ENCODE measurements at regions not wholly inside any gene's neighbourhood (a gene's known extent, or its start where the extent isn't known, plus 50 kb on each side); places are given as distances from the start of the nearest gene placed in this dataset.
"Not testable (repeated sequence)": the region's sequence is repeated elsewhere in the genome, so short reads cannot be mapped to it uniquely, and the experiment has no call there.

DNA sequence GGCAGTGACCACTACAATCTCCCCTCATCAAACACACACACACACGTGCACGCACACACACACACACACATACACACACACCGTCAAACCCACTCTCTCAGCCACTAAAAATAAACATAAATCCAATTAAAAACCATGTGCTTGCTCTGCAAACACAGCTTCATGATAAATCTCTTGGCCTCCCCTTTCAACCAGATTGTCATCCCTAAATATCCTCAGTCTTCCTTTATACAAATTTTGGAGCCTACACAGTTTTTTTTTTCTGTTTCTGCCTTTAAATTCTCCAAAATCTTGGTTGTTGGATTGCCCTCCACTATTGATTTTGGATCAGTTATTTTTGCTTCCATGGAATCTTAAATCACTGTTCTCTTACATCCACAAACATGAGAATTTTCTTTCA lies 245.6 kb downstream of the SATB1 start:
- H3K36me3 ChIP-seq (ENCODE audit: low read length): no peaks in the 10 kb centered on the region
- H3K27me3 ChIP-seq (ENCODE audit: low read length): no peaks in the 10 kb centered on the region
- no peak overlapping the region for H3K27ac ChIP-seq (ENCODE audit: low read depth, low read length)
- no peaks in the 10 kb centered on the region for H4K20me1 ChIP-seq (ENCODE audit: low read depth, low read length)
- H3F3A ChIP-seq (ENCODE audit: insufficient read depth): no peaks in the 10 kb centered on the region
- no peaks in the 10 kb centered on the region for H3K9me3 ChIP-seq (ENCODE audit: insufficient read depth, low read length)
- no peak overlapping the region for H2AFZ ChIP-seq (ENCODE audit: low read depth, low read length, severe bottlenecking)
- TF ChIP-seq EZH2phosphoT487 (conservative IDR thresholded peaks at IDR 0.05; ENCODE audit: low read length): no peak
- TF ChIP-seq, protein P1, sequence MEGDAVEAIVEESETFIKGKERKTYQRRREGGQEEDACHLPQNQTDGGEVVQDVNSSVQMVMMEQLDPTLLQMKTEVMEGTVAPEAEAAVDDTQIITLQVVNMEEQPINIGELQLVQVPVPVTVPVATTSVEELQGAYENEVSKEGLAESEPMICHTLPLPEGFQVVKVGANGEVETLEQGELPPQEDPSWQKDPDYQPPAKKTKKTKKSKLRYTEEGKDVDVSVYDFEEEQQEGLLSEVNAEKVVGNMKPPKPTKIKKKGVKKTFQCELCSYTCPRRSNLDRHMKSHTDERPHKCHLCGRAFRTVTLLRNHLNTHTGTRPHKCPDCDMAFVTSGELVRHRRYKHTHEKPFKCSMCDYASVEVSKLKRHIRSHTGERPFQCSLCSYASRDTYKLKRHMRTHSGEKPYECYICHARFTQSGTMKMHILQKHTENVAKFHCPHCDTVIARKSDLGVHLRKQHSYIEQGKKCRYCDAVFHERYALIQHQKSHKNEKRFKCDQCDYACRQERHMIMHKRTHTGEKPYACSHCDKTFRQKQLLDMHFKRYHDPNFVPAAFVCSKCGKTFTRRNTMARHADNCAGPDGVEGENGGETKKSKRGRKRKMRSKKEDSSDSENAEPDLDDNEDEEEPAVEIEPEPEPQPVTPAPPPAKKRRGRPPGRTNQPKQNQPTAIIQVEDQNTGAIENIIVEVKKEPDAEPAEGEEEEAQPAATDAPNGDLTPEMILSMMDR (IDR thresholded peaks at IDR 0.05; ENCODE audit: insufficient read depth, low read length, poor library complexity, severe bottlenecking): no peak
- no peak overlapping the region for H3K4me2 ChIP-seq (ENCODE audit: low read depth, low read length, poor library complexity, severe bottlenecking)
- H3K4me3 ChIP-seq (ENCODE audit: insufficient read depth, low read length, poor library complexity, severe bottlenecking): no peak overlapping the region
- no peaks in the 10 kb centered on the region for H3K9me2 ChIP-seq (replicated peaks; ENCODE audit: insufficient read depth, low read length)
- H3K9ac ChIP-seq (ENCODE audit: low read length): no peak overlapping the region
- no peaks in the 10 kb centered on the region for H3K79me2 ChIP-seq (ENCODE audit: insufficient read depth, low read length)

DNA sequence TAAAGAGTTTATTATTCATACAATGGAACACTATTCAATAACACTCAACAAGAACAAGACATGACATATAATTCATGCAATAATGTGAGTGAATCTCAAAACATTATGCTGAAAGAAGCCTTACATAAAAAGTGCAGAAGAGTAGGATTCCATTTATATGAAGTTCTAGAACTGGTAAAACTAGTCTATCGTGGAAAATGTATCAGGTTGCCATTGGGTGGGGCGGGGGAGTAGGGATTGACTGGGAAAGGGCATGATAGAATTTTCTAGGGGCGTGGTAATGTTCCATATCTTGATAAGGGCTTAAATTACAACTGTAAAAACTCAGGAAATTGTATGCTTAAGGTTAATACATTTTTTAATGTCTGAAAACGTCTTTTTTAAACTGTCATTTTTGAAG lies 247.9 kb downstream of the SATB1 start:
- H4K20me1 ChIP-seq (ENCODE audit: low read depth, low read length): no peaks in the 10 kb centered on the region
- no peak overlapping the region for H3K4me2 ChIP-seq (ENCODE audit: low read depth, low read length, poor library complexity, severe bottlenecking)
- H3K36me3 ChIP-seq (ENCODE audit: low read length): no peaks in the 10 kb centered on the region
- H2AFZ ChIP-seq (ENCODE audit: low read depth, low read length, severe bottlenecking): no peak overlapping the region
- H3K27me3 ChIP-seq (ENCODE audit: low read length): no peaks in the 10 kb centered on the region
- H3K4me3 ChIP-seq (ENCODE audit: insufficient read depth, low read length, poor library complexity, severe bottlenecking): no peak overlapping the region
- no peaks in the 10 kb centered on the region for H3K9me3 ChIP-seq (ENCODE audit: insufficient read depth, low read length)
- no peak overlapping the region for H3K9ac ChIP-seq (ENCODE audit: low read length)
- H3K27ac ChIP-seq (ENCODE audit: low read depth, low read length): no peak overlapping the region
- H3F3A ChIP-seq (ENCODE audit: insufficient read depth): no peaks in the 10 kb centered on the region
- H3K79me2 ChIP-seq (ENCODE audit: insufficient read depth, low read length): no peaks in the 10 kb centered on the region
- TF ChIP-seq, protein P1 (IDR thresholded peaks at IDR 0.05; ENCODE audit: insufficient read depth, low read length, poor library complexity, severe bottlenecking): no peak
- no peak for TF ChIP-seq EZH2phosphoT487 (conservative IDR thresholded peaks at IDR 0.05; ENCODE audit: low read length)
- no peaks in the 10 kb centered on the region for H3K9me2 ChIP-seq (replicated peaks; ENCODE audit: insufficient read depth, low read length)

DNA sequence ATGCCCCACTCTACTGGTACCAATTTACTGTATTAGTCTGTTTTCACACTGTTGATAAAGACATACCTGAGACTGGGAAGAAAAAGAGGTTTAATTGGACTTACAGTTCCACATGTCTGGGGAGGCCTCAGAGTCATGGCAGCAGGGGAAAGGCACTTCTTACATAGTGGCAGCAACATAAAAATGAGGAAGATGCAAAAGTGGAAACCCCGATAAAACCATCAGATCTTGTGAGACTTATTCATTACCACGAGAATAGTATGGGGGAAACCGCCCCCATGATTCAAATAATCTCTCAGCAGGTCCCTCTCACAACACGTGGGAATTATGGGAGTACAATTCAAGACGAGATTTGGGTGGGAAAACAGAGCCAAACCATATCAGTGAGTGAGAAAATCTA lies 251.2 kb downstream of the SATB1 start:
- not testable (repeated sequence) for H3K9me3 ChIP-seq (ENCODE audit: insufficient read depth, low read length); H3K36me3 ChIP-seq (ENCODE audit: low read length)

DNA sequence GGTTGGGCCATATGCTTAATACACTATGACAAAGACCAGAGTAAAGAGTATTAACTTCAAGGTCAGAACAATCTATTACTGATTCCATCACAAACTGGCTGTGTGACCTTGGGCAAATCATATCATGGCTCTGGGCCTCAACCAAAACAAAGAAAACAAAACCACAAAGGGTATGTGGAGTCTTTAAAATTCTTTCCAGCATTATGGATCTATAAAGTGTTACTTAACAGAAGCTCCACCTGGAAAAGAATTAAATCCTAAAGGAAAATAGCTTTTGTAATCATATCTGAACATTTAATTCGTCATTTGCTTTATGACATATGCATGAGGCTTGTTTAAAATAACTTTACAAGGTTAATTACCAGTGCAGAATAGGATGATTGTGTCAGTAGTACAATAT lies 265.5 kb downstream of the SATB1 start:
- Histone ChIP-seq H3K27me3 (ENCODE audit: low read length) (no peaks in the 10 kb centered on the region), H3F3A (ENCODE audit: insufficient read depth) (no peaks in the 10 kb centered on the region), H3K36me3 (ENCODE audit: low read length) (no peaks in the 10 kb centered on the region), H3K9ac (ENCODE audit: low read length) (no peak overlapping the region), H3K79me2 (ENCODE audit: insufficient read depth, low read length) (no peaks in the 10 kb centered on the region), H4K20me1 (ENCODE audit: low read depth, low read length) (no peaks in the 10 kb centered on the region), H3K9me3 (ENCODE audit: insufficient read depth, low read length) (no peaks in the 10 kb centered on the region), H3K9me2 (replicated peaks; ENCODE audit: insufficient read depth, low read length) (no peaks in the 10 kb centered on the region), H3K27ac (ENCODE audit: low read depth, low read length) (no peak overlapping the region), H3K4me2 (ENCODE audit: low read depth, low read length, poor library complexity, severe bottlenecking) (no peak overlapping the region), H2AFZ (ENCODE audit: low read depth, low read length, severe bottlenecking) (no peak overlapping the region), H3K4me3 (ENCODE audit: insufficient read depth, low read length, poor library complexity, severe bottlenecking) (no peak overlapping the region)
- TF ChIP-seq, protein P1 (IDR thresholded peaks at IDR 0.05; ENCODE audit: insufficient read depth, low read length, poor library complexity, severe bottlenecking): no peak
- TF ChIP-seq EZH2phosphoT487 (conservative IDR thresholded peaks at IDR 0.05; ENCODE audit: low read length): no peak

More for the DNA sequence above, 251.2 kb downstream of the SATB1 start:
- not testable (repeated sequence) for H3K79me2 ChIP-seq (ENCODE audit: insufficient read depth, low read length); H3K4me2 ChIP-seq (ENCODE audit: low read depth, low read length, poor library complexity, severe bottlenecking); H4K20me1 ChIP-seq (ENCODE audit: low read depth, low read length); H3F3A ChIP-seq (ENCODE audit: insufficient read depth); H3K27ac ChIP-seq (ENCODE audit: low read depth, low read length); H3K4me3 ChIP-seq (ENCODE audit: insufficient read depth, low read length, poor library complexity, severe bottlenecking); H3K9me2 ChIP-seq (replicated peaks; ENCODE audit: insufficient read depth, low read length); H3K27me3 ChIP-seq (ENCODE audit: low read length); H2AFZ ChIP-seq (ENCODE audit: low read depth, low read length, severe bottlenecking); H3K9ac ChIP-seq (ENCODE audit: low read length)

All from SU-DHL-6 (cell line).